Calu3 (cell line): ENCODE measurements at regions not wholly inside any gene's neighbourhood (a gene's known extent, or its start where the extent isn't known, plus 50 kb on each side); places are given as distances from the start of the nearest gene placed in this dataset.
"Not testable (repeated sequence)": the region's sequence is repeated elsewhere in the genome, so short reads cannot be mapped to it uniquely, and the experiment has no call there.

Experiments
- BruUV-seq: library from RNA; stranded (reverse); fragments of 400-500 nt; replicated peaks from 2 replicates; lab custom pipeline; 2021; lab: Mats Ljungman, UMichigan
- CTCF ChIA-PET: fragments of 300-600 bp; sonication (Branson Sonifier 250); formaldehyde crosslinking; loops from one replicate; lab custom pipeline; 2022; ENCODE audit warnings: antibody characterized with exemption; lab: Charles Lee
- DNase-seq: peaks from one replicate; pipeline ENCODE4 v3.0.0; 2022
- H3K27ac Mint-ChIP-seq: one replicate; pipeline ENCODE4 v1.8.0; 2022; ENCODE audit warnings: mixed read lengths; ENCODE audit not compliant: unreplicated experiment
- H3K27me3 Mint-ChIP-seq: one replicate; pipeline ENCODE4 v1.8.0; 2022; ENCODE audit warnings: mixed read lengths; ENCODE audit not compliant: unreplicated experiment
- H3K36me3 Mint-ChIP-seq: one replicate; pipeline ENCODE4 v1.8.0; 2022; ENCODE audit warnings: mild to moderate bottlenecking, moderate library complexity, mixed read lengths; ENCODE audit not compliant: insufficient read depth, unreplicated experiment
- H3K4me1 Mint-ChIP-seq: one replicate; pipeline ENCODE4 v1.8.0; 2022; ENCODE audit warnings: mild to moderate bottlenecking, low read depth, mixed read lengths; ENCODE audit not compliant: unreplicated experiment
- H3K4me3 Mint-ChIP-seq: one replicate; pipeline ENCODE4 v1.8.0; 2022; ENCODE audit warnings: mild to moderate bottlenecking, low read depth, moderate library complexity, mixed read lengths; ENCODE audit not compliant: unreplicated experiment
- H3K9me3 Mint-ChIP-seq: one replicate; pipeline ENCODE4 v1.8.0; 2022; ENCODE audit warnings: low read depth, mixed read lengths; ENCODE audit not compliant: unreplicated experiment
- CTCF ChIP-seq: fragments of 200-600 bp; IDR thresholded peaks from one replicate; pipeline ENCODE4 v1.8.0; 2022; ENCODE audit warnings: antibody characterized with exemption; ENCODE audit not compliant: unreplicated experiment
- intact Hi-C: fragments of 100-400 bp; cut with micrococcal nuclease; formaldehyde crosslinking; loops from one replicate; pipeline ENCODE4 v1.10.0; 2022; ENCODE audit not compliant: unreplicated experiment

- intact Hi-C loops, result no loop called here
- Mint-ChIP-seq H3K36me3 (no peaks in the 10 kb centered on the region), H3K27ac (no peak overlapping the region), H3K27me3 (no peaks in the 10 kb centered on the region), H3K9me3 (no peaks in the 10 kb centered on the region), H3K4me1 (no peaks in the 10 kb centered on the region), H3K4me3 (no peak overlapping the region)
- no TSS peak for BruUV-seq
- CTCF ChIA-PET, result interaction anchor here (0.6 kb wide), 1 partner anchor 9 kb away, joined by 3 read pairs; no protein-coding TSS in a partner anchor
- DNase-seq, result no peak
- TF ChIP-seq CTCF, result no peak
Measured at GRCh38 chr3:165669504-165669903, 167.7 kb downstream of the BCHE start.

DNA sequence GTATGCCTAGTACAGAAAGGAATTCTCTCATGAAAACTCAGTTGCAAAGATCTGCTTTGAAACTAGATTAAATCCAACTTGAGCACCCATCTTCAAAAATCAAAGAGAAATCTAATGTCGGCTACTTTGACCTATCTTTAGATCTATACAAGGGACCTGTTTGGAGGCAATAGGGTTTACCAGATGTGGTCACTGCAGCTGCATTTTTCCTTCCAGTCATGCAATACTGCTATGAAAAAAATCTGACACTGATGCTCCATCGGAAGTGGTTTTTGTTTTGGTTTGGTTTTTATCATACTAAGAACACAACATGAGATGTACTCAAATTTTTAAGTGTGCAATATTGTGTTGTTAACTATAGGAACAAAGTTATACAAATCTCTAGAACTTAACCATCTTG lies 169.5 kb downstream of the BCHE start:
- CTCF ChIA-PET, result no interaction called here
- Mint-ChIP-seq H3K27me3 (no peaks in the 10 kb centered on the region), H3K4me1 (no peaks in the 10 kb centered on the region), H3K36me3 (no peaks in the 10 kb centered on the region), H3K4me3 (no peak overlapping the region), H3K27ac (no peak overlapping the region), H3K9me3 (no peaks in the 10 kb centered on the region)
- no peak for DNase-seq
- no peak for TF ChIP-seq CTCF
- intact Hi-C loops, result no loop called here
- BruUV-seq, result no TSS peak

DNA sequence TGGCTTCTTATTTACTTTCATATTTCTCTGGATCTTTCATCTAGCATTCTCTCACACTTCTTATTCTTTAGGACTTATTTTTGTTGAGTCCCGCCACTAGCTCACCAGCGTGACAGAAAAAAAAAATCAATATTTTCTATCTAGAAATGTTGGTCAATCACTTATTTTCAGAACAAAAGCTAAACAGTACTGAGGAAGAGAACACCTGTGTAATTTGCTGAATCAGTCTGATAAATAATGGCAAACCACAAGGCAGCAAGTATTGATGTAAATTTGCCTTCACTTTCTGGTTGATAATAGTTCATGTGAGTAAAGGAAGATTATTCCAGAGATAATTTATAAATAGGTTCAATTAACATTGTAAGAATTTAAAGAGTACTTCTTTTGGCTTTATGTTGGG lies 179.2 kb downstream of the BCHE start:
- Mint-ChIP-seq H3K27ac (no peak overlapping the region), H3K9me3 (peaks cover 5% of the 10 kb centered on the region), H3K4me3 (no peak overlapping the region), H3K36me3 (no peaks in the 10 kb centered on the region), H3K27me3 (no peaks in the 10 kb centered on the region), H3K4me1 (no peaks in the 10 kb centered on the region)
- CTCF ChIA-PET, result interaction anchor here (0.7 kb wide), 1 partner anchor 307 kb away, joined by 3 read pairs; no protein-coding TSS in a partner anchor
- BruUV-seq, result no TSS peak
- DNase-seq, result no peak
- intact Hi-C loops, result no loop called here
- TF ChIP-seq CTCF, result no peak

GRCh38 chr3:165653130-165653778 lies 184.0 kb downstream of the BCHE start:
- Mint-ChIP-seq H3K9me3 (peaks cover 2% of the 10 kb centered on the region), H3K36me3 (peaks cover 4% of the 10 kb centered on the region), H3K27me3 (no peaks in the 10 kb centered on the region), H3K4me1 (no peaks in the 10 kb centered on the region), H3K27ac (no peak overlapping the region), H3K4me3 (no peak overlapping the region)
- BruUV-seq, result no TSS peak
- no peak for DNase-seq
- no peak for TF ChIP-seq CTCF
- CTCF ChIA-PET, result interaction anchor here (1.1 kb wide), 1 partner anchor 10 kb away, joined by 7 read pairs; no protein-coding TSS in a partner anchor
- intact Hi-C loops, result no loop called here

DNA sequence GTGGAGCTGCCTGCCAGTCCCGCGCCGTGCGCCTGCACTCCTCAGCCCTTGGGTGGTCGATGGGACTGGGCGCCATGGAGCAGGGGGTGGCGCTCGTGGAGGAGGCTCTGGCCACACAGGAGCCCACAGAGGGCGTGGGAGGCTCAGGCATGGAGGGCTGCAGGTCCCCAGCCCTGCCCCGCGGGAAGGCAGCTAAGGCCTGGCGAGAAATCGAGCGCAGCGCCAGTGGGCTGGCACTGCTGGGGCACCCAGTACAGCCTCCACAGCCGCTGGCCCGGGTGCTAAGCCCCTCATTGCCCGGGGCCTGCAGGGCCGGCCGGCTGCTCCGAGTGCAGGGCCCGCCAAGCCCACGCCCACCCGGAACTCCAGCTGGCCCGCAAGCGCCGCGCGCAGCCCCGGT lies 187.9 kb downstream of the BCHE start:
- H3K27ac Mint-ChIP-seq, DNase-seq, H3K4me3 Mint-ChIP-seq, H3K9me3 Mint-ChIP-seq, H3K4me1 Mint-ChIP-seq, intact Hi-C loops, H3K36me3 Mint-ChIP-seq, H3K27me3 Mint-ChIP-seq, BruUV-seq: not testable (repeated sequence)
- CTCF ChIA-PET, result interaction anchor here (0.6 kb wide), 1 partner anchor 45 kb away, joined by 3 read pairs; no protein-coding TSS in a partner anchor
